Stimulated activated naive CD8-positive, alpha-beta T cell treated with anti-CD3 and anti-CD28 coated beads, Interleukin-15, Interleukin-2, amounts not matched to agents 100 ng/mL and 50 ng/mL, for 24 hours (primary cell): ENCODE measurements at regions not wholly inside any gene's neighbourhood (a gene's known extent, or its start where the extent isn't known, plus 50 kb on each side); places are given as distances from the start of the nearest gene placed in this dataset.

ENCODE experiments used
- H3K27ac Mint-ChIP-seq: one replicate; pipeline ENCODE4 v1.8.0; 2021; ENCODE audit warnings: mild to moderate bottlenecking, mixed read lengths
- H3K27me3 Mint-ChIP-seq: one replicate; pipeline ENCODE4 v1.8.0; 2021; ENCODE audit warnings: mixed read lengths
- H3K36me3 Mint-ChIP-seq: one replicate; pipeline ENCODE4 v1.8.0; 2021; ENCODE audit warnings: low read depth, mixed read lengths
- H3K4me1 Mint-ChIP-seq: one replicate; pipeline ENCODE4 v1.8.0; 2021; ENCODE audit warnings: low read depth, mixed read lengths
- H3K4me3 Mint-ChIP-seq: one replicate; pipeline ENCODE4 v1.8.0; 2021; ENCODE audit warnings: mild to moderate bottlenecking, mixed read lengths
- H3K9me3 Mint-ChIP-seq: one replicate; pipeline ENCODE4 v1.8.0; 2021; ENCODE audit warnings: mixed read lengths

GRCh38 chr19:27681972-27682371 is 1531.0 kb downstream of the UQCRFS1 start:
- Mint-ChIP-seq H3K4me1 (no peaks in the 10 kb centered on the region), H3K27me3 (no peaks in the 10 kb centered on the region), H3K4me3 (no peak overlapping the region), H3K9me3 (peaks cover 17% of the 10 kb centered on the region), H3K36me3 (no peaks in the 10 kb centered on the region), H3K27ac (no peak overlapping the region)

- H3K9me3 Mint-ChIP-seq: peaks cover 17% of the 10 kb centered on the region
- H3K4me1 Mint-ChIP-seq: no peaks in the 10 kb centered on the region
- no peak overlapping the region for H3K4me3 Mint-ChIP-seq
- no peaks in the 10 kb centered on the region for H3K36me3 Mint-ChIP-seq
- no peaks in the 10 kb centered on the region for H3K27me3 Mint-ChIP-seq
- H3K27ac Mint-ChIP-seq: no peak overlapping the region
Observed at GRCh38 chr19:27679905-27680304, 1533.0 kb downstream of the UQCRFS1 start.

GRCh38 chr19:27679399-27679798 is 1533.6 kb downstream of the UQCRFS1 start:
- Mint-ChIP-seq H3K4me3 (no peak overlapping the region), H3K27ac (no peak overlapping the region), H3K27me3 (no peaks in the 10 kb centered on the region), H3K4me1 (no peaks in the 10 kb centered on the region), H3K9me3 (peaks cover 17% of the 10 kb centered on the region), H3K36me3 (no peaks in the 10 kb centered on the region)

GRCh38 chr19:27676877-27677276 is 1536.1 kb downstream of the UQCRFS1 start:
- H3K27me3 Mint-ChIP-seq: no peaks in the 10 kb centered on the region
- H3K9me3 Mint-ChIP-seq: peaks cover 37% of the 10 kb centered on the region
- no peak overlapping the region for H3K4me3 Mint-ChIP-seq
- no peaks in the 10 kb centered on the region for H3K36me3 Mint-ChIP-seq
- H3K27ac Mint-ChIP-seq: no peak overlapping the region
- no peaks in the 10 kb centered on the region for H3K4me1 Mint-ChIP-seq

GRCh38 chr19:27676334-27676733 is 1536.6 kb downstream of the UQCRFS1 start:
- Mint-ChIP-seq H3K27me3 (no peaks in the 10 kb centered on the region), H3K4me3 (no peak overlapping the region), H3K9me3 (peaks cover 37% of the 10 kb centered on the region), H3K4me1 (no peaks in the 10 kb centered on the region), H3K27ac (no peak overlapping the region), H3K36me3 (no peaks in the 10 kb centered on the region)

GRCh38 chr19:27675771-27676170 is 1537.2 kb downstream of the UQCRFS1 start:
- no peaks in the 10 kb centered on the region for H3K36me3 Mint-ChIP-seq
- no peaks in the 10 kb centered on the region for H3K27me3 Mint-ChIP-seq
- peaks cover 37% of the 10 kb centered on the region for H3K9me3 Mint-ChIP-seq
- no peaks in the 10 kb centered on the region for H3K4me1 Mint-ChIP-seq
- no peak overlapping the region for H3K27ac Mint-ChIP-seq
- H3K4me3 Mint-ChIP-seq: no peak overlapping the region

- Mint-ChIP-seq H3K9me3 (peaks cover 37% of the 10 kb centered on the region), H3K36me3 (no peaks in the 10 kb centered on the region), H3K4me1 (no peaks in the 10 kb centered on the region), H3K27ac (no peak overlapping the region), H3K27me3 (no peaks in the 10 kb centered on the region), H3K4me3 (no peak overlapping the region)
Observed at GRCh38 chr19:27674701-27675100, 1538.2 kb downstream of the UQCRFS1 start.

- Mint-ChIP-seq H3K27me3 (no peaks in the 10 kb centered on the region), H3K9me3 (peaks cover 37% of the 10 kb centered on the region), H3K36me3 (no peaks in the 10 kb centered on the region), H3K27ac (no peak overlapping the region), H3K4me1 (no peaks in the 10 kb centered on the region), H3K4me3 (no peak overlapping the region)
Observed at GRCh38 chr19:27673986-27674385, 1539.0 kb downstream of the UQCRFS1 start.

GRCh38 chr19:27672309-27673047 is 1540.5 kb downstream of the UQCRFS1 start:
- Mint-ChIP-seq H3K4me1 (no peaks in the 10 kb centered on the region), H3K9me3 (peaks cover 22% of the 10 kb centered on the region), H3K4me3 (no peak overlapping the region), H3K36me3 (no peaks in the 10 kb centered on the region), H3K27me3 (no peaks in the 10 kb centered on the region), H3K27ac (no peak overlapping the region)

GRCh38 chr19:27671876-27672275 is 1541.1 kb downstream of the UQCRFS1 start:
- no peaks in the 10 kb centered on the region for H3K4me1 Mint-ChIP-seq
- H3K4me3 Mint-ChIP-seq: no peak overlapping the region
- H3K27me3 Mint-ChIP-seq: no peaks in the 10 kb centered on the region
- peaks cover 20% of the 10 kb centered on the region for H3K9me3 Mint-ChIP-seq
- no peaks in the 10 kb centered on the region for H3K36me3 Mint-ChIP-seq
- H3K27ac Mint-ChIP-seq: no peak overlapping the region

GRCh38 chr19:27660428-27660827 is 1552.5 kb downstream of the UQCRFS1 start:
- Mint-ChIP-seq H3K27me3 (no peaks in the 10 kb centered on the region), H3K4me3 (no peak overlapping the region), H3K27ac (no peak overlapping the region), H3K4me1 (no peaks in the 10 kb centered on the region), H3K36me3 (no peaks in the 10 kb centered on the region), H3K9me3 (peaks cover 24% of the 10 kb centered on the region)

- Mint-ChIP-seq H3K4me3 (no peak overlapping the region), H3K9me3 (peaks cover 28% of the 10 kb centered on the region), H3K36me3 (no peaks in the 10 kb centered on the region), H3K27ac (no peak overlapping the region), H3K27me3 (no peaks in the 10 kb centered on the region), H3K4me1 (no peaks in the 10 kb centered on the region)
Observed at GRCh38 chr19:27657271-27658051, 1555.5 kb downstream of the UQCRFS1 start.

- Mint-ChIP-seq H3K4me3 (no peak overlapping the region), H3K36me3 (no peaks in the 10 kb centered on the region), H3K27me3 (no peaks in the 10 kb centered on the region), H3K9me3 (peaks cover 38% of the 10 kb centered on the region), H3K4me1 (no peaks in the 10 kb centered on the region), H3K27ac (no peak overlapping the region)
Observed at GRCh38 chr19:27654266-27654990, 1558.5 kb downstream of the UQCRFS1 start.

GRCh38 chr19:27652796-27653195 is 1560.2 kb downstream of the UQCRFS1 start:
- H3K27me3 Mint-ChIP-seq: no peaks in the 10 kb centered on the region
- H3K27ac Mint-ChIP-seq: no peak overlapping the region
- H3K4me3 Mint-ChIP-seq: no peak overlapping the region
- peaks cover 44% of the 10 kb centered on the region for H3K9me3 Mint-ChIP-seq
- H3K36me3 Mint-ChIP-seq: no peaks in the 10 kb centered on the region
- no peaks in the 10 kb centered on the region for H3K4me1 Mint-ChIP-seq

- no peaks in the 10 kb centered on the region for H3K4me1 Mint-ChIP-seq
- peaks cover 39% of the 10 kb centered on the region for H3K9me3 Mint-ChIP-seq
- no peaks in the 10 kb centered on the region for H3K36me3 Mint-ChIP-seq
- H3K27me3 Mint-ChIP-seq: no peaks in the 10 kb centered on the region
- H3K27ac Mint-ChIP-seq: no peak overlapping the region
- no peak overlapping the region for H3K4me3 Mint-ChIP-seq
Observed at GRCh38 chr19:27652281-27652680, 1560.7 kb downstream of the UQCRFS1 start.
